GM12878 (cell line): ENCODE measurements at regions not wholly inside any gene's neighbourhood (a gene's known extent, or its start where the extent isn't known, plus 50 kb on each side); places are given as distances from the start of the nearest gene placed in this dataset. TPM values are rescaled to one million over a fixed set of nuclear protein-coding genes. Genes with fewer than 3 reads are reported as not detected.
A peak's percentile ranks its signal among the peaks of the same experiment; 100 is the strongest.

Source experiments
- ATAC-seq: fragments of 200-7000 bp; cut with Tn5 transposase; 3 replicates; pipeline ENCODE4 v1.9.1; 2020; ENCODE audit warnings: mild to moderate bottlenecking, moderate library complexity
- BruUV-seq: library from RNA; stranded (reverse); fragments of 400-500 nt; replicated peaks from 2 replicates; lab custom pipeline; 2021; lab: Mats Ljungman, UMichigan
- CTCF ChIA-PET: fragments of 300-600 bp; sonication (Branson Sonifier 250); formaldehyde crosslinking; extraction: SDS; loops from one replicate; lab custom pipeline; 2021; ENCODE audit warnings: inconsistent platforms; lab: Yijun Ruan, JAX
- POLR2A ChIA-PET: fragments of 350-600 bp; formaldehyde crosslinking; extraction: SDS; loops from one replicate; lab custom pipeline; 2021; ENCODE audit warnings: inconsistent platforms; lab: Charles Lee
- RAD21 ChIA-PET: fragments of 300-600 bp; sonication (Branson Sonifier 250); formaldehyde crosslinking; loops from one replicate; lab custom pipeline; 2023; ENCODE audit warnings: antibody characterized with exemption; ENCODE audit not compliant: unreplicated experiment; lab: Charles Lee
- SMC1A ChIA-PET: fragments of 300-600 bp; sonication (Branson Sonifier 250); formaldehyde crosslinking; loops from one replicate; lab custom pipeline; 2023; ENCODE audit not compliant: unreplicated experiment, uncharacterized antibody; lab: Charles Lee
- DNase-seq: peaks from one replicate; pipeline ENCODE4 v3.0.0-alpha.2; 2011; ENCODE audit warnings: low read depth, low spot score
- FAIRE-seq: peaks from 3 replicates; lab custom pipeline; 2011; peaks lifted over from hg19 to GRCh38; lab: Jason Lieb, UNC
- H2AFZ ChIP-seq: 2 replicates; pipeline ENCODE4 v1.6.0; 2011; ENCODE audit warnings: low read depth, low read length, control low read depth; ENCODE audit not compliant: control insufficient read depth
- H3K27ac ChIP-seq: 2 replicates; pipeline ENCODE4 v1.5.1; 2011; ENCODE audit warnings: control low read depth; ENCODE audit not compliant: control insufficient read depth, insufficient read depth
- H3K27me3 ChIP-seq, 2 experiments: replicated peaks in 1 of 2; 2 replicates each; pipeline versions ENCODE4 v1.6.0 to v1.6.1; 2011; ENCODE audit warnings: low read length in 1 of 2; ENCODE audit not compliant: control insufficient read depth in 2 of 2, insufficient read depth in 2 of 2
- H3K36me3 ChIP-seq, 2 experiments: 2 replicates each; pipeline ENCODE4 v1.5.1; 2011; ENCODE audit warnings: low read length in 1 of 2; ENCODE audit not compliant: control insufficient read depth in 2 of 2, insufficient read depth in 2 of 2
- H3K4me1 ChIP-seq: 2 replicates; pipeline ENCODE4 v1.6.1; 2011; ENCODE audit warnings: mild to moderate bottlenecking, low read length, moderate library complexity, mixed read lengths; ENCODE audit not compliant: control insufficient read depth, insufficient read depth
- H3K4me2 ChIP-seq: 2 replicates; pipeline ENCODE4 v1.6.0; 2011; ENCODE audit warnings: control low read depth; ENCODE audit not compliant: control insufficient read depth, insufficient read depth
- H3K4me3 ChIP-seq: fragments of 200-600 bp; sonication (generic); 2 replicates; pipeline ENCODE4 v1.5.1; 2016
- H3K79me2 ChIP-seq: 2 replicates; pipeline ENCODE4 v1.6.0; 2011; ENCODE audit warnings: low read length; ENCODE audit not compliant: control insufficient read depth, insufficient read depth
- H3K9ac ChIP-seq: 2 replicates; pipeline ENCODE4 v1.8.0; 2011; ENCODE audit warnings: low read length, control low read depth, mixed read lengths; ENCODE audit not compliant: control insufficient read depth, insufficient read depth
- H3K9me3 ChIP-seq: replicated peaks from 3 replicates; pipeline ENCODE4 v1.5.1; 2011; ENCODE audit warnings: mild to moderate bottlenecking, low read length; ENCODE audit not compliant: control insufficient read depth, insufficient read depth
- H4K20me1 ChIP-seq: 2 replicates; pipeline ENCODE4 v1.6.0; 2011; ENCODE audit not compliant: control insufficient read depth, insufficient read depth
- CTCF ChIP-seq, 3 experiments: IDR thresholded peaks in 2 of 3; conservative IDR thresholded peaks in 1 of 3; 2 replicates each; pipeline ENCODE4 v1.5.1; 2011; ENCODE audit warnings: low read depth in 3 of 3, low read length in 3 of 3, mild to moderate bottlenecking in 3 of 3, control low read depth in 2 of 3, moderate library complexity in 2 of 3, inconsistent platforms in 1 of 3, mixed read lengths in 1 of 3; ENCODE audit not compliant: control insufficient read depth in 2 of 3, insufficient read depth in 1 of 3; ENCODE audit errors: extremely low read depth in 1 of 3
- IKZF1 ChIP-seq: fragments of 450-650 bp; conservative IDR thresholded peaks from 2 replicates; pipeline ENCODE4 v1.6.1; 2017; ENCODE audit warnings: antibody characterized with exemption, mild to moderate bottlenecking
- NFYA ChIP-seq: IDR thresholded peaks from 2 replicates; pipeline ENCODE4 v1.6.1; 2011; ENCODE audit warnings: low read depth, mild to moderate bottlenecking, low read length, improper control_type of control experiment, borderline replicate concordance
- RAD21 ChIP-seq: IDR thresholded peaks from 2 replicates; pipeline ENCODE4 v1.6.1; 2011; ENCODE audit warnings: mild to moderate bottlenecking, low read depth, low read length, moderate library complexity; ENCODE audit not compliant: insufficient read depth
- SMC3 ChIP-seq: IDR thresholded peaks from 2 replicates; pipeline ENCODE4 v1.6.1; 2011; ENCODE audit warnings: low read length, improper control_type of control experiment, borderline replicate concordance
- ZSCAN29 ChIP-seq: fragments of 450-650 bp; IDR thresholded peaks from 2 replicates; pipeline ENCODE4 v1.6.1; 2017; ENCODE audit warnings: mild to moderate bottlenecking, moderate library complexity
- WGBS: methylation state at CpG from one replicate; pipeline ENCODE4 v1.1.6; 2016; ENCODE audit warnings: low lambda C conversion rate; ENCODE audit not compliant: insufficient replicate concordance, insufficient coverage; ENCODE audit errors: missing lambda C conversion rate; 5-methylcytosine and 5-hydroxymethylcytosine counted together
- in situ Hi-C: fragments of 300-500 bp; cut with MboI; formaldehyde crosslinking; loops from 9 replicates; pipeline ENCODE4 v1.14.3; 2018; ENCODE audit warnings: mixed read lengths
- intact Hi-C: fragments of 100-400 bp; cut with micrococcal nuclease; formaldehyde crosslinking; loops from one replicate; pipeline ENCODE4 v1.14.2; 2022; ENCODE audit not compliant: unreplicated experiment
- microRNA counts: library from miRNA; unstranded; fragments of <30 nt; microRNA quantifications from one replicate; lab custom pipeline; 2016
- microRNA-seq: library from miRNA; unstranded; fragments of <30 nt; microRNA quantifications from one replicate; pipeline ENCODE4, GENCODE V29; 2018
- small RNA-seq: library from RNA; depleted of rRNA; stranded (forward); fragments of <200 nt; gene quantifications from one replicate; pipeline ENCODE3, GENCODE V24; 2014

- TF ChIP-seq IKZF1 = no peak
Measured at GRCh38 chr2:177155631-177156030, 57.0 kb upstream of the HNRNPA3 start (continued).

GRCh38 chr2:177161741-177162460 lies 50.7 kb upstream of the HNRNPA3 start:
- intact Hi-C loops = loop anchor here (5.0 to 10.0 kb wide), 3 partner anchors 133 to 1035 kb away; partner anchors contain the start of gene HOXD8
- no peak overlapping the region for H3K27ac ChIP-seq
- POLR2A ChIA-PET = interaction anchor here (0.7 kb wide), 1 partner anchor 1051 kb away, joined by 3 read pairs; no protein-coding TSS in a partner anchor
- CTCF ChIA-PET = interaction anchor here (0.7 to 7.4 kb wide), 32 partner anchors 8 to 1035 kb away, joined by 3 to 213 read pairs (median 4); partner anchors contain the start of gene NFE2L2
- in situ Hi-C loops = loop anchor here (10.0 kb wide), 1 partner anchor 563 kb away; no protein-coding TSS in a partner anchor
- H3K4me1 ChIP-seq = peaks cover 11% of the 10 kb centered on the region
- no peak for FAIRE-seq
- WGBS = 37% methylated on average over 12 of the region's 12 CpGs
- RAD21 ChIA-PET = interaction anchor here (0.8 to 1.5 kb wide), 9 partner anchors 8 to 1035 kb away, joined by 3 to 9 read pairs (median 4); partner anchors contain the start of gene NFE2L2
- SMC1A ChIA-PET = interaction anchor here (0.7 to 7.1 kb wide), 14 partner anchors 13 to 1034 kb away, joined by 3 to 140 read pairs (median 4); partner anchors contain the start of gene NFE2L2
- H3K4me3 ChIP-seq = no peak overlapping the region
- TF ChIP-seq NFYA = no peak
- TF ChIP-seq SMC3 = peak; percentile 14; the same call in 1 of the 2 replicates
- TF ChIP-seq RAD21 = peak; percentile 54
- TF ChIP-seq ZSCAN29 = no peak
- TF ChIP-seq CTCF (IDR thresholded peaks at IDR 0.05 in 2 of 3, conservative IDR thresholded peaks at IDR 0.05 in 1 of 3; ENCODE audit: control insufficient read depth in 2 of 3, extremely low read depth in 1 of 3, insufficient read depth in 1 of 3, low read depth in 3 of 3, low read length in 3 of 3) = peak; percentile 45 to 61 (median 54)
- ATAC-seq = peak; percentile 29; the same call in 2 of the 3 replicates
- no peaks in the 10 kb centered on the region for H3K36me3 ChIP-seq
- no peaks in the 10 kb centered on the region for H4K20me1 ChIP-seq
- DNase-seq = no peak
- no peaks in the 10 kb centered on the region for H3K27me3 ChIP-seq
- no TSS peak for BruUV-seq
- H3K9me3 ChIP-seq = no peaks in the 10 kb centered on the region
- H3K79me2 ChIP-seq = no peaks in the 10 kb centered on the region; the same call in 1 of the 2 replicates
- H3K9ac ChIP-seq = no peak overlapping the region
- peak overlapping the region; percentile 69 for H2AFZ ChIP-seq
- no peak overlapping the region for H3K4me2 ChIP-seq

MicroRNA genes in the stretch of these regions (microRNA counts, 767-probe panel; counts per million panel counts)
- 3,374 counts per million, percentile 91 among the panel's probes with 10 or more counts for microRNA hsa-miR-1246 (lab: Ali Mortazavi, UCI)

Small RNA genes in the stretch of these regions (microRNA-seq; reads per million reads assigned to microRNA genes)
- not detected for gene MIR1246

Small RNA genes in the stretch of these regions (small RNA-seq; reads per million reads assigned to genes)
- gene RNA5SP112 (not detected), gene RNU6-187P (not detected), gene RNU6ATAC14P (not detected)
